HEK293T (cell line): ENCODE measurements at regions not wholly inside any gene's neighbourhood (a gene's known extent, or its start where the extent isn't known, plus 50 kb on each side); places are given as distances from the start of the nearest gene placed in this dataset.

Experiments
- FOXM1 ChIP-seq: fragments of 450-650 bp; IDR thresholded peaks from 2 replicates; pipeline ENCODE4 v1.6.1; 2017; ENCODE audit warnings: mild to moderate bottlenecking, borderline replicate concordance
- ZNF384 ChIP-seq: fragments of 450-650 bp; IDR thresholded peaks from 2 replicates; pipeline ENCODE4 v1.6.1; 2016

- no peak for TF ChIP-seq FOXM1
- no peak for TF ChIP-seq ZNF384
These were observed 169.2 kb downstream of the OR2B2 start for GRCh38 chr6:27742833-27743573.
